Activated CD8-positive, alpha-beta T cell treated with anti-CD3 and anti-CD28 coated beads, Interleukin-2, amount 10 ng/mL, durations not matched to agents 7 days and 5 days (primary cell): ENCODE measurements at regions not wholly inside any gene's neighbourhood (a gene's known extent, or its start where the extent isn't known, plus 50 kb on each side); places are given as distances from the start of the nearest gene placed in this dataset.
A peak's percentile ranks its signal among the peaks of the same experiment; 100 is the strongest.

Source experiments
- ATAC-seq: fragments of 150-1000 bp; cut with Tn5 transposase; one replicate; pipeline ENCODE4 v1.10.0; 2021; ENCODE audit warnings: moderate library complexity
- CTCF ChIA-PET: fragments of 350-600 bp; sonication (Branson Sonifier 250); formaldehyde crosslinking; loops from one replicate; lab custom pipeline; 2021; ENCODE audit warnings: antibody characterized with exemption; lab: Charles Lee
- POLR2A ChIA-PET: fragments of 350-600 bp; sonication (Branson Sonifier 250); formaldehyde crosslinking; loops from one replicate; lab custom pipeline; 2021; ENCODE audit warnings: antibody characterized with exemption; lab: Charles Lee
- DNase-seq: peaks from one replicate; pipeline ENCODE4 v3.0.0-alpha.2; 2020
- H3K27ac Mint-ChIP-seq: one replicate; pipeline ENCODE4 v1.8.0; 2021; ENCODE audit warnings: mild to moderate bottlenecking, mixed read lengths
- H3K27me3 Mint-ChIP-seq: one replicate; pipeline ENCODE4 v1.8.0; 2021; ENCODE audit warnings: low read depth, mixed read lengths
- H3K36me3 Mint-ChIP-seq: one replicate; pipeline ENCODE4 v1.8.0; 2021; ENCODE audit warnings: low read depth, mixed read lengths
- H3K4me1 Mint-ChIP-seq: one replicate; pipeline ENCODE4 v1.8.0; 2021; ENCODE audit warnings: low read depth, mixed read lengths
- H3K4me3 Mint-ChIP-seq: one replicate; pipeline ENCODE4 v1.8.0; 2021; ENCODE audit warnings: mild to moderate bottlenecking, mixed read lengths
- H3K9me3 Mint-ChIP-seq: one replicate; pipeline ENCODE4 v1.8.0; 2022; ENCODE audit warnings: mixed read lengths; ENCODE audit not compliant: insufficient read depth

GRCh38 chr2:54380670-54381069, 75.5 kb upstream of the SPTBN1 start:
- H3K9me3 Mint-ChIP-seq = no peaks in the 10 kb centered on the region
- no peak for DNase-seq
- H3K4me3 Mint-ChIP-seq = no peak overlapping the region
- CTCF ChIA-PET = no interaction called here
- peaks cover 3% of the 10 kb centered on the region for H3K27me3 Mint-ChIP-seq
- POLR2A ChIA-PET = no interaction called here
- no peak overlapping the region for H3K27ac Mint-ChIP-seq
- no peaks in the 10 kb centered on the region for H3K36me3 Mint-ChIP-seq
- no peaks in the 10 kb centered on the region for H3K4me1 Mint-ChIP-seq
- no peak for ATAC-seq

- ChIA-PET CTCF (no interaction called here), POLR2A (no interaction called here)
- no peak overlapping the region for H3K27ac Mint-ChIP-seq
- no peaks in the 10 kb centered on the region for H3K4me1 Mint-ChIP-seq
- H3K27me3 Mint-ChIP-seq = peaks cover 3% of the 10 kb centered on the region
- ATAC-seq = no peak
- H3K36me3 Mint-ChIP-seq = no peaks in the 10 kb centered on the region
- H3K4me3 Mint-ChIP-seq = no peak overlapping the region
- no peaks in the 10 kb centered on the region for H3K9me3 Mint-ChIP-seq
- no peak for DNase-seq
Measured at GRCh38 chr2:54381293-54381692, 74.8 kb upstream of the SPTBN1 start.

GRCh38 chr2:54382601-54383000, 73.5 kb upstream of the SPTBN1 start:
- Mint-ChIP-seq H3K4me3 (no peak overlapping the region), H3K4me1 (no peaks in the 10 kb centered on the region), H3K27ac (no peak overlapping the region), H3K36me3 (no peaks in the 10 kb centered on the region), H3K9me3 (no peaks in the 10 kb centered on the region), H3K27me3 (peaks cover 3% of the 10 kb centered on the region)
- CTCF ChIA-PET = no interaction called here
- DNase-seq = no peak
- POLR2A ChIA-PET = no interaction called here
- no peak for ATAC-seq

GRCh38 chr2:54384301-54385203, 71.6 kb upstream of the SPTBN1 start:
- ATAC-seq = no peak
- POLR2A ChIA-PET = interaction anchor here (0.6 kb wide), 1 partner anchor 69 kb away, joined by 4 read pairs; no protein-coding TSS in a partner anchor
- Mint-ChIP-seq H3K27me3 (peaks cover 3% of the 10 kb centered on the region), H3K9me3 (no peaks in the 10 kb centered on the region), H3K4me3 (no peak overlapping the region), H3K4me1 (no peaks in the 10 kb centered on the region), H3K27ac (no peak overlapping the region), H3K36me3 (no peaks in the 10 kb centered on the region)
- DNase-seq = no peak
- CTCF ChIA-PET = no interaction called here

DNA sequence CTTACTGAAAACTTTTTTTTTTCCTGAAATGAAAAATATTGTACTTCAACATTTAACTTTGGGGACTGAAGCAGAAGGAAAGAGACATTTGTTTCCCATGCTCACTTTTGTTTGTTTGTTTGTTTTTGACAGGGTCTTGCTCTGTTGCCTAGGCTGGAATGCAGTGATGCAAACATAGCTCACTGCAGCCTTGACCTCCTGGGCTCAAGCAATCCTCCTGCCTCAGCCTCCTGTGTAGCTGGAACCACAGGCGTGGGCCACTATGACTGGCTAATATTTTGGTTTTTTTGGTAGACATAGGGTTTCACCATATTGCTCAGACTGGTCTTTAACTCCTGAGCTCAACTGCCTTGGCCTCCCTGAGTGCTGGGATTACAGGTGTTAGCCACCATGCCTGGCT, 70.9 kb upstream of the SPTBN1 start:
- Mint-ChIP-seq H3K4me1 (no peaks in the 10 kb centered on the region), H3K27ac (no peak overlapping the region), H3K9me3 (no peaks in the 10 kb centered on the region), H3K4me3 (no peak overlapping the region), H3K27me3 (peaks cover 3% of the 10 kb centered on the region), H3K36me3 (no peaks in the 10 kb centered on the region)
- ChIA-PET POLR2A (no interaction called here), CTCF (no interaction called here)
- ATAC-seq (no peak), DNase-seq (no peak)

- DNase-seq = no peak
- no peak overlapping the region for H3K4me3 Mint-ChIP-seq
- no peak overlapping the region for H3K27ac Mint-ChIP-seq
- ATAC-seq = no peak
- H3K27me3 Mint-ChIP-seq = peaks cover 7% of the 10 kb centered on the region
- ChIA-PET CTCF (no interaction called here), POLR2A (no interaction called here)
- H3K36me3 Mint-ChIP-seq = no peaks in the 10 kb centered on the region
- no peaks in the 10 kb centered on the region for H3K9me3 Mint-ChIP-seq
- no peaks in the 10 kb centered on the region for H3K4me1 Mint-ChIP-seq
Measured at GRCh38 chr2:54386585-54386984, 69.5 kb upstream of the SPTBN1 start.

DNA sequence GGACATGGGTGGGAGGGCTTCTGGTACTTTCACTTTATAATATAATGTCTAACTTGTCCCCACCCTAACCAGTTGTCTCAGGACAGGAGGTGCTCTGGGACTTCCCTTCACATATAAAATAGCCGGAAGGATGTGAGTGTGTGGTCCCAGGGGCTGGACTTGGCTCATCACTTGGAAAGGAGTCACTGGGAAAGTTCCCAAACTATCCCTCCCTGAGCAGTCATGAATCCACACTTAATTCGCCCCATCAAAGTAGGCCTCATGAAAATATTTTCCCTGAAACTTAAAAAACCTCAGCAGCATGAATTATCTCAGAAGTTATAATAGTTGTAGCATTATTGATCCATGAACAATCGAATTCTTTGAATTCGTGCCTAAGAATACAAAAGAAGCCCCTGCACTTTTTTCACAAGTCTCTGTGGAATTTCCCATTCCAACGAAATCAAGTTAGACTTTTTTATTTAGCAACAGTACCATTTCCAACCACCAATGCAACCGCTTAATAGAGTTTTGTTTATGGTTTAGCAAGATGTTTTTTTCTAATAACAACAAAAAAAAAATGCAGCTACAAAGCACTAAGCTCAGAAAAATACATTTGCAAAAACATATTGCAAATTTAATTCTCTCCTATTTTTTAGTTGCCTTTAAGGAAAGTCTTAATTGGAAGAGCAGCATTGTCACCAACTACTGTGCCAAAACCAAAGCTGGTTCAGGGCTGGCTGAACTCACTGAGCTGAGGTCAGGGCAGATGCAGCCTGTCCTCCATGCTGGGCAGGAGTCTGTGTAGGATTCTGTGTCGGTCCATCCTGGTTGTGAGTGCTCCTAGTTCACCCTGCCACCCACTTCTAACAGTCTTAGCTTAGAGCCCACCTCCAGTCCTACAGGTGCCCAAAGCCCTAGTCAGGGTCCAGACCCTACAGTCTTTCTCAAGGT, 68.8 kb upstream of the SPTBN1 start:
- ATAC-seq (no peak), DNase-seq (no peak)
- no peaks in the 10 kb centered on the region for H3K9me3 Mint-ChIP-seq
- no peak overlapping the region for H3K27ac Mint-ChIP-seq
- POLR2A ChIA-PET = interaction anchor here (0.6 kb wide), 1 partner anchor 173 kb away, joined by 3 read pairs; no protein-coding TSS in a partner anchor
- no peaks in the 10 kb centered on the region for H3K36me3 Mint-ChIP-seq
- H3K4me3 Mint-ChIP-seq = no peak overlapping the region
- H3K4me1 Mint-ChIP-seq = no peaks in the 10 kb centered on the region
- CTCF ChIA-PET = interaction anchor here (0.7 to 1.2 kb wide), 2 partner anchors 12 to 13 kb away, joined by 3 to 5 read pairs; no protein-coding TSS in a partner anchor
- H3K27me3 Mint-ChIP-seq = peaks cover 6% of the 10 kb centered on the region

- no peak overlapping the region for H3K27ac Mint-ChIP-seq
Measured at GRCh38 chr2:54388076-54388475, 68.1 kb upstream of the SPTBN1 start.

DNA sequence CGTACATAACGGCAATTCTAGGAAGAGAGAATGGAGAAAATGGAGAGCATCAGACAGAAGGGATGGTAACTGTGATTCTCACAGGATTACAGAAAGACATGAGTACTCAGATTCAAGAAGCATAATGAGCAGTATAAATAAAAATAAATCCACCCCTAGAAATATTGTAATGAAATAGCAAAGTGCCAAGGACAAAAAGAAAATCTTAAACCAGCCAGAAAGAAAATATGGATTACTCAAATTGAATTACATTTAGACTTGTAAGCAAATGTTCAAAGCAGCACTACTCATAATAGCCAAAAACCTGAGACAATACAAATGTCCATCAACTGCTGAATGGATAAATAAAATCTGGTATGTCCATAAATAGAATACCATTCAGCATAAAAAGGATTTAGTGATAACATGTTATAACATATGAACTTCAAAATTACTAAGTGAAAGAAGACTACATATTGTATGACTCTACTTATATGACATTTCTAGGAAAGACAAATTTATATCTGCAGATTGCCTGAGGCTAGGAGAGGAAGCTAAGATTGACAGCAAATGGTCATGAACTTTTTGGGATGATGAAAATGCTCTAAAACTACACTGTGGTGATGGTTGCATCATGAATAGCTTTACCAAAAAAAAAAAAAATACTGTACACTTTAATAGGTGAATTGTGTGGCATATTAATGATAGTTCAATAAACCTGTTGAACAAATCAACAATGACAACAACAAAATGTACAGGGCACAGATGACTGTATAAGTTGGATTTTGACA, 63.4 kb upstream of the SPTBN1 start:
- Mint-ChIP-seq H3K4me3 (no peak overlapping the region), H3K4me1 (peaks cover 9% of the 10 kb centered on the region), H3K9me3 (no peaks in the 10 kb centered on the region), H3K36me3 (peaks cover 1% of the 10 kb centered on the region), H3K27me3 (peaks cover 3% of the 10 kb centered on the region), H3K27ac (no peak overlapping the region)
- CTCF ChIA-PET = no interaction called here
- ATAC-seq (no peak), DNase-seq (no peak)
- POLR2A ChIA-PET = no interaction called here

More at GRCh38 chr2:54388076-54388475, 68.1 kb upstream of the SPTBN1 start:
- DNase-seq (no peak), ATAC-seq (no peak)
- Mint-ChIP-seq H3K9me3 (no peaks in the 10 kb centered on the region), H3K4me1 (no peaks in the 10 kb centered on the region), H3K4me3 (no peak overlapping the region), H3K27me3 (peaks cover 3% of the 10 kb centered on the region), H3K36me3 (no peaks in the 10 kb centered on the region)
- CTCF ChIA-PET = interaction anchor here (1.2 kb wide), 1 partner anchor 13 kb away, joined by 5 read pairs; no protein-coding TSS in a partner anchor
- POLR2A ChIA-PET = interaction anchor here (0.6 kb wide), 1 partner anchor 173 kb away, joined by 3 read pairs; no protein-coding TSS in a partner anchor

DNA sequence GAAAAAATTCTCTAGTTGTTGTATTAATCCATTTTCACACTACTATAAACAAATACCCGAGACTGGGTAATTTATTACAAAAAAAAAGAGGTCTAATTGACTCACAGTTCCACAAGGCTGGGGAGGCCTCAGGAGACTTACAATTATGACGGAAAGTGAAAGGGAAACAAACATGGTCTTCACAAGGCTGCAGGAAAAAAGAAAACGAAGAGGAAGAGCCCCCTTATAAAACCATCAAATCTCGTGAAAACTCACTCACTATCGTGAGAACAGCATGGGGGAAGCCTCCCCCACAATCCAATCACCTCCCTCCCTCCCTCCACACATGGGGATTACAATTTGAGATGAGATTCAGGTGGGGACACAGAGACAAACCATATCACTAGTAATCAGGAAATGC, 61.7 kb upstream of the SPTBN1 start:
- H3K9me3 Mint-ChIP-seq = no peaks in the 10 kb centered on the region
- H3K4me1 Mint-ChIP-seq = peaks cover 9% of the 10 kb centered on the region
- ChIA-PET CTCF (no interaction called here), POLR2A (no interaction called here)
- no peak for ATAC-seq
- DNase-seq = no peak
- H3K4me3 Mint-ChIP-seq = no peak overlapping the region
- H3K27me3 Mint-ChIP-seq = peaks cover 3% of the 10 kb centered on the region
- H3K27ac Mint-ChIP-seq = peak overlapping the region; percentile 43
- peaks cover 1% of the 10 kb centered on the region for H3K36me3 Mint-ChIP-seq

DNA sequence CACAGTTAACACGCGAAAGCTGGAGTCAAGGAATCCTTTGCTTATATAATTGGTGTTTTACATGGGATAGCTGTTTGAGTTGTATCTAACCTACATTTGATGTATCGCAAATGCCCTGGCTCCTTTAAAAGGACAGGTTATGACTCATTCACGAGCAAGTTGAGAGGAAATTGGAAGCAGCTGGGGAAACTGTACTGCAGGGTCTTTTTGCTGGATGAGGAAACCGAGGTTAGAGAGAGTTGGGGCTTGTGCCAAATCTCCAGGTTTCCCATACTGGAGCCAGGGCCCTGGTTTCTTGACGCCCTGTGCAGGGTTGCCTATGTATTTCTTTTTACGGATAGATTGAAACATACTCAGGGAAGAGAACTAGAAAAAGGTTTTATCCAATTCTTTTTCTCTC, 60.0 kb upstream of the SPTBN1 start:
- peaks cover 5% of the 10 kb centered on the region for H3K27me3 Mint-ChIP-seq
- CTCF ChIA-PET = interaction anchor here (1.4 kb wide), 2 partner anchors 8 to 12 kb away, joined by 3 to 4 read pairs; no protein-coding TSS in a partner anchor
- H3K36me3 Mint-ChIP-seq = peaks cover 1% of the 10 kb centered on the region
- no peak overlapping the region for H3K4me3 Mint-ChIP-seq
- POLR2A ChIA-PET = no interaction called here
- no peak overlapping the region for H3K27ac Mint-ChIP-seq
- DNase-seq (no peak), ATAC-seq (no peak)
- peaks cover 9% of the 10 kb centered on the region for H3K4me1 Mint-ChIP-seq
- H3K9me3 Mint-ChIP-seq = no peaks in the 10 kb centered on the region
